K562 (cell line): ENCODE measurements at regions not wholly inside any gene's neighbourhood (a gene's known extent, or its start where the extent isn't known, plus 50 kb on each side); places are given as distances from the start of the nearest gene placed in this dataset.
"Not testable (repeated sequence)": the region's sequence is repeated elsewhere in the genome, so short reads cannot be mapped to it uniquely, and the experiment has no call there.

Experiments
- ATAC-seq: fragments of 200-7000 bp; cut with Tn5 transposase; 3 replicates; pipeline ENCODE4 v1.9.1; 2020; ENCODE audit warnings: moderate library complexity
- BruUV-seq: library from RNA; stranded (reverse); fragments of 400-500 nt; replicated peaks from 2 replicates; lab custom pipeline; 2021; lab: Mats Ljungman, UMichigan
- CTCF ChIA-PET: fragments of 300-600 bp; formaldehyde crosslinking; extraction: SDS; loops from one replicate; lab custom pipeline; 2021; ENCODE audit warnings: low intra/inter-chr PET ratio; lab: Yijun Ruan, JAX
- POLR2A ChIA-PET: fragments of 300-600, 350-650 bp; sonication (Branson Sonifier 250); formaldehyde crosslinking; extraction: SDS; loops from one replicate; lab custom pipeline; 2021; ENCODE audit warnings: antibody characterized with exemption, inconsistent platforms; lab: Yijun Ruan, JAX
- DNase-seq, 4 experiments: peaks; one replicate each; pipeline versions ENCODE4 v3.0.0 to v3.0.0-alpha.2; 2011 to 2018; ENCODE audit warnings: low spot score in 3 of 4, mixed read lengths in 3 of 4; ENCODE audit errors: extremely low read depth in 1 of 4
- FAIRE-seq: peaks from 2 replicates; lab custom pipeline; 2011; peaks lifted over from hg19 to GRCh38; lab: Jason Lieb, UNC
- H2AFZ ChIP-seq: 2 replicates; pipeline ENCODE4 v1.6.0; 2011; ENCODE audit warnings: low read depth, low read length, control low read depth, inconsistent platforms
- H3K27ac ChIP-seq: fragments of 200-600 bp; 3 replicates; pipeline ENCODE4 v1.8.0; 2011; ENCODE audit warnings: low read depth, mild to moderate bottlenecking, control low read depth, inconsistent platforms, low read length, moderate library complexity, mixed read lengths; ENCODE audit errors: extremely low read depth
- H3K27me3 ChIP-seq, 2 experiments: fragments of 300-600 bp in 1 of 2; 2 replicates in 1 of 2; 3 replicates in 1 of 2; pipeline versions ENCODE4 v1.6.0 to v1.8.0; 2011; ENCODE audit warnings: inconsistent platforms in 2 of 2, low read length in 2 of 2, mild to moderate bottlenecking in 1 of 2, mixed read lengths in 1 of 2, moderate library complexity in 1 of 2; ENCODE audit not compliant: control insufficient read depth in 2 of 2, insufficient read depth in 2 of 2
- H3K36me3 ChIP-seq: fragments of 300-600 bp; 3 replicates; pipeline ENCODE4 v1.8.0; 2011; ENCODE audit warnings: mild to moderate bottlenecking, low read length, inconsistent platforms; ENCODE audit not compliant: control insufficient read depth, insufficient read depth
- H3K4me1 ChIP-seq, 2 experiments: fragments of 200-600 bp in 1 of 2; replicated peaks in 1 of 2; 2 replicates in 1 of 2; 3 replicates in 1 of 2; pipeline versions ENCODE4 v1.5.1 to v1.8.0; 2011; ENCODE audit warnings: inconsistent platforms in 2 of 2, low read length in 2 of 2, mild to moderate bottlenecking in 1 of 2, mixed read lengths in 1 of 2, moderate library complexity in 1 of 2; ENCODE audit not compliant: control insufficient read depth in 2 of 2, insufficient read depth in 2 of 2
- H3K4me2 ChIP-seq: 2 replicates; pipeline ENCODE4 v1.6.1; 2011; ENCODE audit warnings: low read length, control low read depth, inconsistent platforms, mixed read lengths; ENCODE audit not compliant: insufficient read depth
- H3K4me3 ChIP-seq: fragments of 200-600 bp; sonication (generic), shearing (Covaris generic); 2 replicates; pipeline ENCODE4 v1.5.1; 2016; ENCODE audit warnings: control low read depth, inconsistent platforms
- H3K79me2 ChIP-seq: fragments of 200-600 bp; 3 replicates; pipeline ENCODE4 v1.8.0; 2011; ENCODE audit warnings: low read length, inconsistent platforms; ENCODE audit not compliant: control insufficient read depth, insufficient read depth
- H3K9ac ChIP-seq, 2 experiments: 2 replicates each; pipeline versions ENCODE4 v1.6.0 to v1.6.1; 2011; ENCODE audit warnings: low read depth in 2 of 2, low read length in 2 of 2, control low read depth in 1 of 2, inconsistent platforms in 1 of 2, mild to moderate bottlenecking in 1 of 2, mixed read lengths in 1 of 2; ENCODE audit not compliant: insufficient read depth in 1 of 2
- H3K9me1 ChIP-seq: one replicate; pipeline ENCODE4 v1.6.0; 2011; ENCODE audit warnings: inconsistent platforms, mild to moderate bottlenecking, low read length, moderate library complexity; ENCODE audit not compliant: control insufficient read depth, insufficient read depth
- H3K9me3 ChIP-seq: replicated peaks from 2 replicates; pipeline ENCODE4 v1.5.1; 2011; ENCODE audit warnings: low read depth, low read length, inconsistent platforms; ENCODE audit not compliant: control insufficient read depth, insufficient read depth
- H4K20me1 ChIP-seq: replicated peaks from 2 replicates; pipeline ENCODE4 v1.6.1; 2011; ENCODE audit warnings: low read length, inconsistent platforms, mixed read lengths; ENCODE audit not compliant: control insufficient read depth, insufficient read depth
- BCL6 ChIP-seq: fragments of 250-450 bp; sonication (Bioruptor Pico); IDR thresholded peaks from 2 replicates; pipeline ENCODE4 v1.4.0; 2020
- CXXC5 ChIP-seq: fragments of 250-450 bp; sonication (Bioruptor Pico); IDR thresholded peaks from 2 replicates; pipeline ENCODE4 v1.8.0; 2022; ENCODE audit warnings: inconsistent platforms, mild to moderate bottlenecking, moderate library complexity
- ERF ChIP-seq: fragments of 450-650 bp; formaldehyde crosslinking; IDR thresholded peaks from 2 replicates; pipeline ENCODE4 v1.4.0; 2020; ENCODE audit warnings: mild to moderate bottlenecking, mixed read lengths
- HMG20A ChIP-seq: fragments of 450-650 bp; formaldehyde crosslinking; conservative IDR thresholded peaks from 2 replicates; pipeline ENCODE4 v1.4.0; 2020; ENCODE audit warnings: mild to moderate bottlenecking, mixed read lengths
- KLF6 ChIP-seq: fragments of 250-450 bp; sonication (Bioruptor Pico); IDR thresholded peaks from 2 replicates; pipeline ENCODE4 v1.4.0; 2020; ENCODE audit warnings: mild to moderate bottlenecking, moderate library complexity, borderline replicate concordance
- NCOA1 ChIP-seq: fragments of 450-650 bp; IDR thresholded peaks from 2 replicates; pipeline ENCODE4 v1.6.1; 2016; ENCODE audit warnings: low read depth
- SMAD3 ChIP-seq: fragments of 450-650 bp; formaldehyde crosslinking; conservative IDR thresholded peaks from 2 replicates; pipeline ENCODE4 v1.4.0; 2020; ENCODE audit warnings: mild to moderate bottlenecking
- SMAD4 ChIP-seq: fragments of 250-450 bp; sonication (Bioruptor Pico); conservative IDR thresholded peaks from 2 replicates; pipeline ENCODE4 v1.8.0; 2021; ENCODE audit warnings: inconsistent platforms, mild to moderate bottlenecking, moderate library complexity
- ZNF212 ChIP-seq: fragments of 450-650 bp; formaldehyde crosslinking; IDR thresholded peaks from 2 replicates; pipeline ENCODE4 v1.4.0; 2020; ENCODE audit warnings: mild to moderate bottlenecking
- ZNF586 ChIP-seq: fragments of 450-650 bp; formaldehyde crosslinking; conservative IDR thresholded peaks from 2 replicates; pipeline ENCODE4 v1.4.0; 2020; ENCODE audit warnings: mild to moderate bottlenecking, moderate library complexity
- in situ Hi-C: fragments of 300-500 bp; cut with MboI; formaldehyde crosslinking; loops from 4 replicates; pipeline ENCODE4 v1.15.0; 2018; ENCODE audit warnings: inconsistent platforms, mixed read lengths
- intact Hi-C: fragments of 100-400 bp; cut with micrococcal nuclease; formaldehyde crosslinking; loops from 2 replicates; pipeline ENCODE4 v1.14.2; 2022
- TF ChIP-seq, protein P1 (sequence below), 3 experiments: fragments of 200-800 bp in 1 of 3; fragments of 250-450 bp in 1 of 3; fragments of 450-650 bp in 1 of 3; sonication (Bioruptor Pico) in 1 of 3; sonication (Bioruptor generic) in 1 of 3; formaldehyde crosslinking in 1 of 3; IDR thresholded peaks; 2 replicates each; pipeline versions ENCODE4 v1.6.1 to v1.8.0; 2016 to 2022; ENCODE audit warnings: mild to moderate bottlenecking in 2 of 3, missing genetic modification characterization in 2 of 3, missing compliant biosample characterization in 1 of 3, moderate library complexity in 1 of 3
- TF ChIP-seq, protein P2 (sequence below): fragments of 250-450 bp; sonication (Bioruptor Pico); IDR thresholded peaks from 2 replicates; pipeline ENCODE4 v1.8.0; 2022; ENCODE audit warnings: moderate library complexity, mild to moderate bottlenecking, inconsistent platforms
- TF ChIP-seq, protein P3 (sequence below): fragments of 250-450 bp; sonication (Bioruptor Pico); IDR thresholded peaks from 2 replicates; pipeline ENCODE4 v1.4.0; 2020
- TF ChIP-seq, protein P4 (sequence below): fragments of 450-650 bp; formaldehyde crosslinking; IDR thresholded peaks from 2 replicates; pipeline ENCODE4 v1.4.0; 2020; ENCODE audit warnings: mild to moderate bottlenecking, moderate library complexity

DNA sequence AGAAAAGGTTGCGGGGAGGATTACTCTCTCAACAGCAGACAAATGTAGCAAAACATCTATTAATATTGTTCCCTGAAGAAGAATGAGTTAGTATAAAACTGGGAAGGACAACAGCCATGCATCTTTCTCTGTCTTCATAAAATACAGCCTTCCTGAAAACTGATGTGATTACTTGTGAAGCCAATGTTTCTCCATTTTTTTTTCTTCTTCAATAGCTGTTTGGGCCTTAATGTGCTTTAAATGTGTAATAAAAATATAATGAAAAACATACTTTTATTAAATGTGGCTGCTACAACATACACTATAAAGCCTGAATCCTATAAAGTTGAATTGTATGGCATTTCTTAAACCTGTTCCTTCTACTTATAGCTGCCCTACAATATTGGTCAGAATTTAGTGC is 146.3 kb upstream of the LMCD1 start (continued):
- TF ChIP-seq, protein P1, sequence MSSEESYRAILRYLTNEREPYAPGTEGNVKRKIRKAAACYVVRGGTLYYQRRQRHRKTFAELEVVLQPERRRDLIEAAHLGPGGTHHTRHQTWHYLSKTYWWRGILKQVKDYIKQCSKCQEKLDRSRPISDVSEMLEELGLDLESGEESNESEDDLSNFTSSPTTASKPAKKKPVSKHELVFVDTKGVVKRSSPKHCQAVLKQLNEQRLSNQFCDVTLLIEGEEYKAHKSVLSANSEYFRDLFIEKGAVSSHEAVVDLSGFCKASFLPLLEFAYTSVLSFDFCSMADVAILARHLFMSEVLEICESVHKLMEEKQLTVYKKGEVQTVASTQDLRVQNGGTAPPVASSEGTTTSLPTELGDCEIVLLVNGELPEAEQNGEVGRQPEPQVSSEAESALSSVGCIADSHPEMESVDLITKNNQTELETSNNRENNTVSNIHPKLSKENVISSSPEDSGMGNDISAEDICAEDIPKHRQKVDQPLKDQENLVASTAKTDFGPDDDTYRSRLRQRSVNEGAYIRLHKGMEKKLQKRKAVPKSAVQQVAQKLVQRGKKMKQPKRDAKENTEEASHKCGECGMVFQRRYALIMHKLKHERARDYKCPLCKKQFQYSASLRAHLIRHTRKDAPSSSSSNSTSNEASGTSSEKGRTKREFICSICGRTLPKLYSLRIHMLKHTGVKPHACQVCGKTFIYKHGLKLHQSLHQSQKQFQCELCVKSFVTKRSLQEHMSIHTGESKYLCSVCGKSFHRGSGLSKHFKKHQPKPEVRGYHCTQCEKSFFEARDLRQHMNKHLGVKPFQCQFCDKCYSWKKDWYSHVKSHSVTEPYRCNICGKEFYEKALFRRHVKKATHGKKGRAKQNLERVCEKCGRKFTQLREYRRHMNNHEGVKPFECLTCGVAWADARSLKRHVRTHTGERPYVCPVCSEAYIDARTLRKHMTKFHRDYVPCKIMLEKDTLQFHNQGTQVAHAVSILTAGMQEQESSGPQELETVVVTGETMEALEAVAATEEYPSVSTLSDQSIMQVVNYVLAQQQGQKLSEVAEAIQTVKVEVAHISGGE (CRISPR knock-in tag; IDR thresholded peaks at IDR 0.05): peak in 1 of 3 experiments; percentile 62; a peak in 1 of 6 replicates
- TF ChIP-seq NCOA1: no peak
- TF ChIP-seq ZNF212 (CRISPR knock-in tag): peak; percentile 93
- peak; percentile 54 for TF ChIP-seq CXXC5
- peak; percentile 48 for TF ChIP-seq SMAD4

DNA sequence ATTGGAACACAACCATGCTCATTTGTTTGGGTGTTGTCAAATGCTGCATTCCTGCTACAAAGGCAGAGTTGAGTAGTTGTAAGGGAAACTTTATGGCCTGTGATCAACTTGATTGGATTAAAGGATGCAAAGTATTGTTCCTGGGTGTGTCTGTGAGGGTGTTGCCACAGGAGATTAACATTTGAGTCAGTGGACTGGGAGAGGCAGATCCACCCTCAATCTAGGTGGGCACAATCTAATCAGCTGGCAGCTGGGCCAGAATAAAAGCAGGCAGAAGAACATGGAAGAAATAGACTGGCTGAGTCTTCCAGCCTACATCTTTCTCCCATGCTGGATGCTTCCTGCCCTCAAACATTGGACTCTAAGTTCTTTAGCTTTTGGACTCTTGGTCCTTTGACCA is 145.6 kb upstream of the LMCD1 start:
- H4K20me1 ChIP-seq, CTCF ChIA-PET, H3K27ac ChIP-seq, intact Hi-C loops, H3K9me3 ChIP-seq, H3K4me2 ChIP-seq, H3K9me1 ChIP-seq, H3K4me1 ChIP-seq, H3K79me2 ChIP-seq, in situ Hi-C loops, BruUV-seq, POLR2A ChIA-PET, DNase-seq, H3K36me3 ChIP-seq, H3K27me3 ChIP-seq, ATAC-seq, FAIRE-seq, H3K4me3 ChIP-seq, H3K9ac ChIP-seq, H2AFZ ChIP-seq: not testable (repeated sequence)
- TF ChIP-seq BCL6 (CRISPR knock-in tag) (peak; percentile 80; the same call in 1 of the 2 replicates), ZNF212 (CRISPR knock-in tag) (peak; percentile 34; the same call in 1 of the 2 replicates), ERF (peak; percentile 92; the same call in 1 of the 2 replicates), HMG20A (CRISPR knock-in tag) (peak; percentile 83), SMAD3 (peak; percentile 63; the same call in 1 of the 2 replicates), KLF6 (0 out of 2 replicates have a peak, but pooled peaks have one; percentile 47), ZNF586 (0 out of 2 replicates have a peak, but pooled peaks have one; percentile 41)
- TF ChIP-seq, protein P2, sequence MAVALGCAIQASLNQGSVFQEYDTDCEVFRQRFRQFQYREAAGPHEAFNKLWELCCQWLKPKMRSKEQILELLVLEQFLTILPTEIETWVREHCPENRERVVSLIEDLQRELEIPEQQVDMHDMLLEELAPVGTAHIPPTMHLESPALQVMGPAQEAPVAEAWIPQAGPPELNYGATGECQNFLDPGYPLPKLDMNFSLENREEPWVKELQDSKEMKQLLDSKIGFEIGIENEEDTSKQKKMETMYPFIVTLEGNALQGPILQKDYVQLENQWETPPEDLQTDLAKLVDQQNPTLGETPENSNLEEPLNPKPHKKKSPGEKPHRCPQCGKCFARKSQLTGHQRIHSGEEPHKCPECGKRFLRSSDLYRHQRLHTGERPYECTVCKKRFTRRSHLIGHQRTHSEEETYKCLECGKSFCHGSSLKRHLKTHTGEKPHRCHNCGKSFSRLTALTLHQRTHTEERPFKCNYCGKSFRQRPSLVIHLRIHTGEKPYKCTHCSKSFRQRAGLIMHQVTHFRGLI (CRISPR knock-in tag): peak; percentile 70; the same call in 1 of the 2 replicates
- TF ChIP-seq, protein P3, sequence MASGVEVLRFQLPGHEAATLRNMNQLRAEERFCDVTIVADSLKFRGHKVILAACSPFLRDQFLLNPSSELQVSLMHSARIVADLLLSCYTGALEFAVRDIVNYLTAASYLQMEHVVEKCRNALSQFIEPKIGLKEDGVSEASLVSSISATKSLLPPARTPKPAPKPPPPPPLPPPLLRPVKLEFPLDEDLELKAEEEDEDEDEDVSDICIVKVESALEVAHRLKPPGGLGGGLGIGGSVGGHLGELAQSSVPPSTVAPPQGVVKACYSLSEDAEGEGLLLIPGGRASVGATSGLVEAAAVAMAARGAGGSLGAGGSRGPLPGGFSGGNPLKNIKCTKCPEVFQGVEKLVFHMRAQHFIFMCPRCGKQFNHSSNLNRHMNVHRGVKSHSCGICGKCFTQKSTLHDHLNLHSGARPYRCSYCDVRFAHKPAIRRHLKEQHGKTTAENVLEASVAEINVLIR (CRISPR knock-in tag): peak; percentile 41; the same call in 1 of the 2 replicates
- TF ChIP-seq, protein P4, sequence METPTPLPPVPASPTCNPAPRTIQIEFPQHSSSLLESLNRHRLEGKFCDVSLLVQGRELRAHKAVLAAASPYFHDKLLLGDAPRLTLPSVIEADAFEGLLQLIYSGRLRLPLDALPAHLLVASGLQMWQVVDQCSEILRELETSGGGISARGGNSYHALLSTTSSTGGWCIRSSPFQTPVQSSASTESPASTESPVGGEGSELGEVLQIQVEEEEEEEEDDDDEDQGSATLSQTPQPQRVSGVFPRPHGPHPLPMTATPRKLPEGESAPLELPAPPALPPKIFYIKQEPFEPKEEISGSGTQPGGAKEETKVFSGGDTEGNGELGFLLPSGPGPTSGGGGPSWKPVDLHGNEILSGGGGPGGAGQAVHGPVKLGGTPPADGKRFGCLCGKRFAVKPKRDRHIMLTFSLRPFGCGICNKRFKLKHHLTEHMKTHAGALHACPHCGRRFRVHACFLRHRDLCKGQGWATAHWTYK: 0 out of 2 replicates have a peak, but pooled peaks have one; percentile 8
